ENCODE measurements at regions not wholly inside any gene's neighbourhood (a gene's known extent, or its start where the extent isn't known, plus 50 kb on each side); places are given as distances from the start of the nearest gene placed in this dataset.

- ATAC-seq (no peak), DNase-seq (no peak)
- Histone ChIP-seq H3K36me3 (no peaks in the 10 kb centered on the region), H3K9me3 (no peaks in the 10 kb centered on the region), H3K27ac (no peak overlapping the region), H3K4me1 (no peaks in the 10 kb centered on the region), H3K4me3 (no peak overlapping the region), H3K27me3 (no peaks in the 10 kb centered on the region)
- TF ChIP-seq CTCF (IDR thresholded peaks at IDR 0.05), result no peak
- intact Hi-C loops (cut with DNase I), result no loop called here
These were observed 234.3 kb upstream of the ADAMTS5 start for GRCh38 chr21:27201197-27201596.

GRCh38 chr21:27196651-27197050, 229.8 kb upstream of the ADAMTS5 start:
- no peak overlapping the region for H3K27ac ChIP-seq
- no peak for DNase-seq
- H3K9me3 ChIP-seq, result no peaks in the 10 kb centered on the region
- no peaks in the 10 kb centered on the region for H3K36me3 ChIP-seq
- intact Hi-C loops (cut with DNase I), result no loop called here
- TF ChIP-seq CTCF (IDR thresholded peaks at IDR 0.05), result no peak
- no peak for ATAC-seq
- H3K4me1 ChIP-seq, result no peaks in the 10 kb centered on the region
- no peaks in the 10 kb centered on the region for H3K27me3 ChIP-seq
- H3K4me3 ChIP-seq, result no peak overlapping the region

GRCh38 chr21:27192281-27192949, 225.5 kb upstream of the ADAMTS5 start:
- no peak overlapping the region for H3K4me3 ChIP-seq
- H3K4me1 ChIP-seq, result no peaks in the 10 kb centered on the region
- ATAC-seq (no peak), DNase-seq (no peak)
- intact Hi-C loops (cut with DNase I), result no loop called here
- H3K9me3 ChIP-seq, result no peaks in the 10 kb centered on the region
- no peak for TF ChIP-seq CTCF (IDR thresholded peaks at IDR 0.05)
- H3K36me3 ChIP-seq, result no peaks in the 10 kb centered on the region
- H3K27ac ChIP-seq, result no peak overlapping the region
- no peaks in the 10 kb centered on the region for H3K27me3 ChIP-seq

- no peak overlapping the region for H3K4me3 ChIP-seq
- intact Hi-C loops (cut with DNase I), result no loop called here
- no peaks in the 10 kb centered on the region for H3K27me3 ChIP-seq
- H3K4me1 ChIP-seq, result no peaks in the 10 kb centered on the region
- no peaks in the 10 kb centered on the region for H3K36me3 ChIP-seq
- DNase-seq, result peak in 1 of 4 donors; percentile 33
- no peak overlapping the region for H3K27ac ChIP-seq
- TF ChIP-seq CTCF (IDR thresholded peaks at IDR 0.05), result no peak
- H3K9me3 ChIP-seq, result no peaks in the 10 kb centered on the region
- ATAC-seq, result peak; percentile 90
These were observed 223.7 kb upstream of the ADAMTS5 start for GRCh38 chr21:27190601-27191000.

GRCh38 chr21:27189870-27190269, 223.0 kb upstream of the ADAMTS5 start:
- peak; percentile 87 for ATAC-seq

More at GRCh38 chr21:27189870-27190269, 223.0 kb upstream of the ADAMTS5 start:
- no peak for DNase-seq
- no peak overlapping the region for H3K27ac ChIP-seq
- no peak for TF ChIP-seq CTCF (IDR thresholded peaks at IDR 0.05)
- H3K9me3 ChIP-seq, result no peaks in the 10 kb centered on the region
- no peaks in the 10 kb centered on the region for H3K36me3 ChIP-seq
- no peaks in the 10 kb centered on the region for H3K27me3 ChIP-seq
- H3K4me1 ChIP-seq, result no peaks in the 10 kb centered on the region
- no peak overlapping the region for H3K4me3 ChIP-seq
- intact Hi-C loops (cut with DNase I), result no loop called here

All from left lung (tissue), 4 donors.